GM21526 (cell line): ENCODE measurements at regions not wholly inside any gene's neighbourhood (a gene's known extent, or its start where the extent isn't known, plus 50 kb on each side); places are given as distances from the start of the nearest gene placed in this dataset.

Experiments
- ATAC-seq: cut with Tn5 transposase; IDR thresholded peaks from one replicate; pipeline ENCODE4 v1.9.1; 2021; ENCODE audit warnings: moderate library complexity; ENCODE audit not compliant: unreplicated experiment, low FRiP score

DNA sequence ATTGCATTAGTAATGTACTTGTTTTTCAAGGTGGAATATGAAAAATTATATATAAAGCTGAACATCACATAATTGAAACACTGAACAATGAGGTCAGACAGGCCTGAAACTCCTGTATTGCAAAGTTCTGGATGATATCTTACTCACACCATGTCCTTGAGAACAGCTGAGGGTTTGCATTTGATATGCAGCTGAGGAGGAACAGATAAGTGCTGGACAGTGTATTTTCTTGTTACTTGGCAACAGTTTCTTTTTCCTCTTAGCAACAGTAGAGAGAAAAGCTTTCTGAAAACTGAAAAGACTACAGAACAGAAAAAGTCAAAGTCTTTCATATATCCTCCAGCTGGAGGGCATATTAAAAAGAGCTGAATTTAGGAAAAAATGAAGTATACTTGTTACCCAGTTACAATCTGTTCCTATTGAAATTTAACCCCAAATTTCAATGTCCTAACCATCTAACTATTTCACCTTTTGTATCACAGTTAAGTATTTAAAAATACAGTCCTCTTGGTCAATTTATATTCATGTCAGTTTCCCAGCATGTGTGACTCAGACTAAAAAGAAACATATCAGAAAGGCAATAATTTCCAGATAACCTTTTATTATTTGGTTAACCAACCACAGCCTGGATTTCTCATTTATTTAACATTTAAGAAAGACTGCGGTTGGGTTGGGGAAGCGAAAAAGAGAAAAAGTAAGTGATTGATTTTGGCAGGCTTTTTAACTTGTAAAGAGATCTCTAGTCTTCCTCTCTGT, 733.0 kb upstream of the DPPA4 start:
- ATAC-seq, result no peak

DNA sequence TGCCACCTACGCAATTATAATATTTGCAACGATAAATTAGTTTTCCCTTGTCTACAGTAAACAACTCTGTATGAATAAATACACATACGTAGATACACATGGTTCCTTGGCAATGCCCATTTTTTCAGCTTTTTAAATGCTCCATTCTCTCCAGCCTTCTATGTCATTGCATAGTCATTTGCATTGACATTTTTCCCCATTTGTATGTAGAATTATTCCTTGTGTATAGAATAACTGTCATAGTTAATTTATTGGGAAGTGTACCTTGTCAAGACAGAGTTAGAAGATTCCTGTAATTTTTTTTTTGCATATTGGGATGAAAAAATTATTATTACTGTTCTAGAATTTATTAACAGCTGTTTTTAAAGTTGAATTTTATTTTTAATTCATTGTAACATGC, 736.7 kb upstream of the DPPA4 start:
- ATAC-seq, result no peak

DNA sequence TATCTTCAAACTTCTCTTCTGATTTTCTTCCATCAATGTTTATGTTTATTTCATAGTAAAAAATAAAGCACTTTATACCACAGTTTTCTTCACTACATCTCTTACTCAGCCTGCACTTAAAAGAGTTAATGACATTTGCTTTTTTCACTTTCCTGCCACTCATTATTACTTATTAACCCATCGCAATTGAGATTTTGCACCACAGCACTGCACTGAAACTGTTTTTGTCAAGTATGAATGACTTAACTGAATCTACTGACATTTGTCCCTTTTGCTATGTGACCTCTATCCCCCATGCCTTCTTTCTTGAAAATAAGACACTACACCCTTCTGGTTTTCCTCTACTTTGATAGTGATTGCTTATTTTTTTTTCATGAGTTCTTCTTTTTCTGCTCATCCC, 739.7 kb upstream of the DPPA4 start:
- ATAC-seq, result no peak

DNA sequence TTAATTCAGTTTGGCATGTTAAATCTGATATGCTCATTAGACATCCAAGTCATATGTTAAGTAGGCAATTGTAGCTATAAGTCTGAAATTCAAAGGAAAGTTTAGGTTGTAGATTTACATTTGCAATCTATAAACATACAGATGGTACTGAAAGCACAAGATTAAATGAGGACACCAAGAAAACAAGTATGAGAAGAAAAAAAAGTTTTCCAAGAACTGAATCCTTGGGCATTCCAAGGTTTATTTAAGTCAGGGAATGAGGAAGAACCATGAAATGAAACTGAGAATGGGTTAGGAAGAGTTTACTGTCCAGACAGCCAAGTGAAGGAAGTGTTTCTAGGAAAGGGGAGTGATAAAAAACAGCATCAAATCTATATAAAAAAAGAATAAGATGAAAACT, 756.1 kb upstream of the DPPA4 start:
- ATAC-seq, result no peak

DNA sequence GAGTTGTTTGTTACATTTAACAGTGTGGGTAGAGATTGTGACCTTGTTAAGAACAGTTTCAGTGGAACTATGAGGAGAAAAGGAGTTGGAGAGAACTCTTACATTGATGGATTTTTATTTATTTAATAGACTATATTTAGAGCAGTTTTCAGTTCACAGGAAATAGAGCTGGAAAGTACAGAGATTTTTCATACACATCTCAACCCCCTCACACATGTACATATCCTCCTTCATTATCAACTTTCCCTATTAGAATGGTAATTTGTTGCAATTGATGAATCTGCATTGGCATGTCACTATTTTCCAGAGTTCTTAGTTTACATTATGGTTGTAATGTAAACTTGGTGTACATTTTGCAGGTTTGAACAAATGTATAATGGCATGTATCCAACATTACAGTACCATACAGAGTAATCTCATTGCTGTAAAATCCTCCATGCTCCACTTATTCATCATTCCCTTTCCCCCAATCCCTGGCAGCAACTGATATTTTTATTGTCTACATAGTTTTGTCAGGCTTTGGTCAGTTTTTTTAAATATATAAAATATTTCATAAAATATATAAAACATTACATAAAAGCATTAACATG, 756.6 kb upstream of the DPPA4 start:
- ATAC-seq, result no peak

DNA sequence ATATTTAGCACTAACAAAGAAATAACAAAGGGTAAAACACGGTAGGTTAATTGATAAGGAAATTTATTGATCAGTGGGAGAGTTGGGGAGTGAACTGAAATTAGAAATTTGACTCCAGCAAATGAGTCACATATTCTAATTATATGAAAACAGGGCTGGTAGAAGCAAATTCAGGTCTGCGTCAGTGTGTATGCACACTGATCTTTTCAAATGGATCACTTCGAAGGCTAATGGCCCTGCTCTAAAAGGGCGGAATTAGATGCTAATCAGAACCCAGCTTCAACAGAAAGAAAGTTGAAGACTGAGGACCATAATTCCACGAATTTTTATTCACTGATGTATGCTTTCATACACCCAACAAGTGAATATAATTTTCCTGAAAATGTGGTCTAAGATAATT, 762.4 kb upstream of the DPPA4 start:
- ATAC-seq, result no peak

DNA sequence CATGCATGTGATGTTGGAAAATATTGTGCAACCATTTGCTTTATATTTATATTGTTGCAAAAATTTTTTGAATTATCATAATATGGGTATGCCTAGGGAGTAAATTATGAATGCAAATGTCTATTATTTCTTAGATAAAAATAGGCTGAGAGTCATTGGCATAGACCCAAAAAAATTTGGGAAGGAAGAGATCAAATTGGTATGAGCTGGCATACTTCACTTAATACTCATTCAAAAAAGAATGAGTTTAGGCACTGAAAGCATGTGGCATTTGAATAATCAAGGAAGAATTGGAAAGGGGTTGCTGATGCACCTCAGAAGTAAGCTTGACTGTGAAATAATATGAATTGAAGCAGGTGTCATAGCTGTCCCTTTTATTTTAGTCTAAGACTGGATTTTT, 764.0 kb upstream of the DPPA4 start:
- ATAC-seq, result no peak

DNA sequence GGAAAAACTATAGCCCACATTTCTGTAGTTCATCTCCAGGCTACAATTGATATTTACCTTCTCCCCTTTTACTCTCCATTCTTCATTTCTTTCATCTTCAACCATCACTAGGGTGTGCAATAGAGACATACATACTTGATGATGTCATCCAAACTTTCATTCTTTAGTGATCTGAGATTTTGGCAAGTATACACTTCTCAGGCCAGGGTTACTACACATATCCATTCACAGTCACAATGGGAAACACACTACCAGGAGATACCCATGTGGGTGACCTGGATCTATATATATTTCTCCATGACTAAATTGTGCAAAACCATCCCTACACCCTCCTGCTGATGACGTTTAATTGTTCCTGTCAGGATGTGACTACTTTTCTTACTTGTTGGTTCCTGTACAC, 769.5 kb upstream of the DPPA4 start:
- ATAC-seq, result no peak

DNA sequence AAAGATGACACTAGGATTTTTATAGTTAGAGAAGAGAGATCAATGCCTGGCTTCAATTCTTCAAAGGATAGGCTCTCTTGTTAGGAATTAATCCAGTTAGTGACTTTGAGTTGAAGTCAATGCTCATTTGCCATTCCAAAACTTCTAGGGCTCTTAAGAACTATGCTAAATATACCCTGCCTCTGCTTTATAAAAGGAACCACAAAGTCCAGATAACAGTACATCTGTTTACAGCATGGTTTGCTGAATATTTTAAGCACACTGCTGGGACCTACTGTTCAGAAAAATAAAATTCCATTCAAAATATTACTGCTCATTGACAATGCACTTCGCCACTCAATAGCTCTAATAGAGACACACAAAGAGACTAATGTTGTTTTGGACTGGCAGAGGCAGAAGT, 786.6 kb upstream of the DPPA4 start:
- no peak for ATAC-seq

DNA sequence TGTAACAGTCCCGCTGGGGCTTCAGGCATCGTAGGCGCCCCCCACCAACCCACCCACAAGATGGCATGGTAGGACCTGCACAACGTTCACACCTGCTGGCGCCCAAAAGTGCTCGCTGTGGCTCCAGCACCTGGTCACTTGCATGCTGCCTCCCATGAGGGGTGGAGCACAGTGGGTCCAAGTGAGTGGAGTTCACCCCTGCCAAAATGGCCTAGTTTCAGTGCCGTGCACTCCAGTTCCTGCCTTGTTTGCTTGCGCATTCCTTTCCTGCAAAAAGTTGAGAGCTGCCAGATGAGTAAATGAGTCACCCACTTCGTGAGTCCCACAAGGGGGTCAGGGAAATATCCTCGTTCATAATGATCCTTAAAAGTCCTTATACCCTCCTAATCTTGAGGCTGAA, 788.7 kb upstream of the DPPA4 start:
- ATAC-seq, result no peak

DNA sequence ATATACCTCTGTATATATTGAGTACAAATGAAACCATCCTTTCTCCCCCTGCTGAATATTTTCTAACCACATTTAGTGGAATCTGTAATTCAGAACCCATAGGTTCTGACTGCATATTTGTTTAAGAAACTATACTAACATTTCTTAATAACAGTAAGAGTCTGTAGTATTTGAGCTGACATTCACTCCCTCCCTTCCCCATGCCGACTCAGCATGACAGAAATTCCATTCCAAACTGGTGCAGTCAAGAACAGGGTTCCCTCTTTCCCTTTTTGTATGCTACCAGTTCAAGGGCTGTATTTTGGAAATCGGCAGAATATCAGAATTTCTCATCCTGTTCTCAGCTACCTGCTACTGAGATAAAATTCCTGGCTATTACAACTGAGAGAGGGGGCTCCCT, 796.6 kb upstream of the DPPA4 start:
- ATAC-seq, result no peak

DNA sequence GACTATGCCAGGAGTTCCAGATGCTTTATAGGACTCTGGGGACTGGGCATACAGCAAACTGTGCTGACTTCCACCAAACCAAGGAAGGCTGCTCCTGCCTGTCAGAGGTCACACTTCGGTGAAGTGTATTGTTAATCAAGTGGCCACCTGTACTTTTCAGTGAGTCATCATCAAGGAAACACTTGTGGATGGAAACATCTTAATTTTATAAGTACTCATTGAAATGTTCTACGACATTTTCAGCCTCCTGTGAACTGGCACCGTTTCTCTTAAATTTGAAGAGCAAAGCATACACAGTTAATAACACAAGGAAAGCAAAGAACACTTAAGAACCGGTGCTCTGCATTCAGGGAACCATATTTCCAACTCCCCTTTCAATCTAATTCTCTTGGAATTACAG, 801.7 kb upstream of the DPPA4 start:
- no peak for ATAC-seq

DNA sequence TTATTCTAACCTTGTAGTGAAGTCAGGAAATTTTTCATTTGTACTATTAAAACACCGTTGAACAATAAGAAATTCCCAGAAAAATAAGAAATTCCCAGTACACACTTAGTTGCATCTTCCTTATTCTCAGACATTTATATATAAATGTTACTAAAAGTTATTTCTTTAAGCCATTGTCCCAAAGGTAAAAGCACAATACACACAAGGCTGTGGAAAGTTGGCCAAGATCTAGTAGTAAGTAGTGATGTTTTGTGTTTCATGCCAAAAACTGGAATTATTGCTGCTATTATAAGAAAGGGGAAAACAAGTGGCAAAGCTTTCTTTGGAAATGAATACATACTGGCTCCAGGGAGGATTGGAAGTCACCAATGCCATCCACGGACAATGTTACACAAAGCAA, 802.5 kb upstream of the DPPA4 start:
- no peak for ATAC-seq

DNA sequence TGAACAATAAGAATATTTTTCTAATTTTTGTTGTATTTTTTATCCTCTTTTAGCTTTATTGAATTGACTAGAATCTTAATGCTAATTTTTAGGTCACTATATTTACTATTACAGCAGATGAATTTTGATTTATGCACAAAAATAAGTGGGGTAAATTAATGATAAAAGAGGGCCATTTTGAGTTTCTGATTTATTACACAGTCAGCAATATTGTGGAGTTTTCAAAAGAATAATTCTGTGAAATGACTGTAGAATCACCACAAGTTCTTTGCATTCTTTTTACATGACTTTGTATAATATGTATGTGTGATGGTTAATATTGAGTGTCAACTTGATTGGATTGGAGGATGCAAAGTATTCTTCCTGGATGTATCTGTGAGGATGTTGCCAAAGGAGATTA, 812.4 kb upstream of the DPPA4 start:
- ATAC-seq, result no peak

DNA sequence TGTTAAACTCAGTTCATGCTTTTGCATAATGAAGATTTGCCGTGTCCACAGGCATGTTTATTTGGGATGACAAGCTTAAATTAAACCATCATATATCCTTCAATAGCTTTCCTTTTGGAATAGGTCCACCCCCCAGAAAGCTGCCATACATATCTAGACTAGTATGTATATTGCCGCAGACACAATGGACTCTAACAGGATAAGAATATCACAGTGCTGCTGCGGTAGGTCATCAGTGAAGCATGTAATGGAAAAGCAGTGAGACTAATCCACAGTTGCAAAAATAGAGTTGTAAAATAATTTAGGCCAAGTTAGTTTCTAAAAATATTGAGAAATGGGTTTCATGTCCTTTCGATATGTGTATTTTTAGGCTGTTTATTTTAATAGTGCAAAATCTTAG, 819.9 kb upstream of the DPPA4 start:
- ATAC-seq, result no peak

DNA sequence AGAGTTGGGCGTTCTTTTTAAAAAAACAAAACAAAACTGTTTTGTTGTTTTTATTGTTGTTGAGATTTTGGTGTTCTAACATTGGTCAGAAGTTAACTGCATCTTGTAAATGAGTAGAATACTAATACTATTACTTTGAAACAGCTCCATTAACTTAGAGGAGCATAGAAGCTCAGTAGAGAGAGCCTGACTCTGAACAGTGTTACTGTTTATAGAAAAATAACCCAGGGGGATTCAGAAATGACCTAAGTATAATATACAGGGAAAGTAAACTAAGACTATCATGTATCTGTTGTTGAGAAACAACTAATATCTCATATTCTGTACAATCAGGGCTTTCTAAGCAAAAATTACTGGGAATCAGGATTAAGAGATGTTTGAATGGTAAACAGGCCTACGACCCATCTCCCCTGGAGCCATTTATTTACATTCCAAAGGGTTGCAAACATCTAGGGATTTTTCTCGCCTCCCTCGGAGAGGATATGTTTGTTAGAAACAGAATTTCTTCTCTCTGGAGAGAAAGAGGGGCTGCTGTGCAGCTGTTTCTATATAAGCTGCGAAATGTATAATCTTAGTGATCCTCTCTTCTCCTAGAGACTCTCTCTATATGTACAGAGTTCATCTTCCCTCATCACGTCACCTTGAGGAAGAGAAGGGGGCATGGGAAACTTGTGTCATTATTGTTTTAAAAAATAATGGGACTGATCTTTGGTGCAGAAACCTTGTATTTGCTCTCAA, 827.5 kb upstream of the DPPA4 start:
- ATAC-seq, result no peak

DNA sequence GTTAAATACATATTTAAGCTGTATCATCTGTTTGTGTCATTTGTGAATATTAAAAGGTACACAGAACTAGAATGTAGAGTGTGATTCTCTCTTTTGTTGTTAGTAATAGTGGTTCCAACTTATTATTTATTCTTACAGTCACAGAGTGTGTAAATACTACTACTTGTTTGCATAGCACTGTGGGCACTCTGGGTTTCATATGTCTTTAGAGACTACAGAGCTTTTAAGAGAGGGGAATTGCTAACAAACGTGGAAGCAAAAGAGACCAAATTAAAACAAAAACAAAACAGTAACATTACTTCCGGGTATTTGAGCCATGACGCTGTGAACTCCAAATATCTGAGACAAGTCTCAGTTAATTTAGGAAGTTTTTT, 828.0 kb upstream of the DPPA4 start:
- ATAC-seq, result no peak

DNA sequence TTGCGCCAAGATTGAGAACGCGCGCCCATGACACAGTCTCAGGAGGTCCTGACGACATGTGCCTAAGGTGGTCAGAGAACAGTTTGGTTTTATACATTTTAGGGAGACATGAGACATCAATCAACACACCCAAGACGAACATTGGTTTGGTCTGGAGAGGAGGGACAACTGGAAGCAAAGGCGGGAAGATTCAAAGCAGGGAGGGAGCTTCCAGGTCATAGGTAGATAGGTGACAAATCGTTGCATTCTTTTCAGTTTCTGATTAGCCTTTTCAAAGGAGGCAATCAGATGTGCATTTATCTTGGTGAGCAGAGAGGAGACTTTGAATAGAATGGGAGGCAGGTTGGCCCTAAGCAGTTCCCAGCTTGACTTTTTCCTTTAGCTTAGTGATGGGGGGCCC, 828.4 kb upstream of the DPPA4 start:
- ATAC-seq, result no peak

DNA sequence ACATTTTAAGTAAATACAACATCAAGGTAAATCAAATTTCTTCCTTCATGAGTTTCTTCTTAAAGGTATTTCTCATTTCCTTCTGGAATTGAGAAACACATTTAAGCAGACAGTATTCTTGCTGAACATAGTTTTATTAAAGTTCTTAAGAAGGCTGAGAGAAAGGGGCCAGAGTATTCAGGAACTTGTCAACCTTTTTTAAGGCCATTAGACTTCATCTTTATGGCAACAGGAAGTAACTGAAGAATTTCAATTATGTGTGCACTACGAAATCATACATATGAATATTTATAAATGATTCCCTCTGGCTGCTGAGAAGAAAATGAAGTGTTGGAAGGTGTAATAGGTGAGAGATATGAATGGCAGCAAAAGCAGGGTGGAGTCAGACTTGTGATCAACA, 829.4 kb upstream of the DPPA4 start:
- no peak for ATAC-seq

DNA sequence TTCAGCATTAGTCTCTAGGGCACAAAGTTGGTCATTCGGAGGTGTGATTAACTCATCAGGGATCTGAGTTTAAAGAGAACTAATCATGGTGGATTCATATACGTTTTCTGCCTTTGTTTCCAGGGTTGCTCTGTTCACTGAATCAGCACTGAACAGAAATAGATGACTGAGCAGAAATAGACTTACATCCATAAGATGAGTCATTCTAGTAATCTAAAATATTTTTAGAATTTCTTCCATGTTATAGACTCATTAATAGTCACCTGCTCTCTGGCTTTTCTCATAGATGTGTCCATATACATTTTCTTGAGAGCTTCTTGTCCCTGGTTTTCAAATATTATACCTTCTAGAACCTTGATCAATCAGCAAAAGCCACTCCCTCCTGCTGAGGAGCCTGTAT, 837.6 kb upstream of the DPPA4 start:
- ATAC-seq, result no peak

DNA sequence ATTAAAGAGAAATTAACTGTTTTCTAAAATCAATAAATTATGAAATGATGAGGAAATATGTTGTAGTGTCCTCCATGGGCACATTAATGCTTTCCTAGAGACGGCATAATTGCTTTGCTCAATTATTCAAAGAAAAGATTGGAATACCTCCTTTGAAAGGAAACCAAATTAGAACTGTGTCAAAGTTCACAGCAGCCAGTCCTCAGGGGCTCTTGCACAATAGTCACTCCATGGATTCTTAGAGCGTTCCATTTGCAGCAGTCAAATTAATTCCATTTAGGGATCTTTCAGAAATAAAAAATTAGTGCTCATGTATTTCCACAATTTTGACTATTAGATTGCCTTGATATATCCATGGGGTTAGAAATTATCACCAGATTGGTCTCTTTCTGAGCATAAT, 841.6 kb upstream of the DPPA4 start:
- no peak for ATAC-seq

DNA sequence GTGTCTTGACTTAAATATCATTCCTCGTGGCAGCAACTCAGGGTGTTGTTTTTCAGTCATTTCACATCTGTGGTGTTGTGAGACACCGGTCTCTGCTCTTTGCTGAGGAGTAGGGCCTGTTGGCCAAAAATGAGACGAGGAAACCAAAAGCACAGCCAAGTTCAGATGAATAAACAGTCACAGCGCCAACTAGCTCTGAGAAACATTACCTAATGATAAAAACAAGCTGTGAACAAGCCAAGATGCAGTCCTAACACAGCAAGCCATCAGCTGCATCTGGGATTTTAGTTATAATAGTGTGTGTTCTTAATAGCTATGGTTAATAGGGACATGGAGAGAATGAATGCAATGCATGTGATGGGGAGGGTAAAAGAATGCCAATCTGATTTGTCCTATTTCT, 843.4 kb upstream of the DPPA4 start:
- no peak for ATAC-seq
